GM19193 (cell line): ENCODE measurements at regions not wholly inside any gene's neighbourhood (a gene's known extent, or its start where the extent isn't known, plus 50 kb on each side); places are given as distances from the start of the nearest gene placed in this dataset.

ENCODE experiments used
- POLR2A ChIP-seq: IDR thresholded peaks from 4 replicates; pipeline ENCODE4 v1.6.1; 2011; ENCODE audit not compliant: insufficient read depth, insufficient read length; ENCODE audit errors: extremely low read depth

DNA sequence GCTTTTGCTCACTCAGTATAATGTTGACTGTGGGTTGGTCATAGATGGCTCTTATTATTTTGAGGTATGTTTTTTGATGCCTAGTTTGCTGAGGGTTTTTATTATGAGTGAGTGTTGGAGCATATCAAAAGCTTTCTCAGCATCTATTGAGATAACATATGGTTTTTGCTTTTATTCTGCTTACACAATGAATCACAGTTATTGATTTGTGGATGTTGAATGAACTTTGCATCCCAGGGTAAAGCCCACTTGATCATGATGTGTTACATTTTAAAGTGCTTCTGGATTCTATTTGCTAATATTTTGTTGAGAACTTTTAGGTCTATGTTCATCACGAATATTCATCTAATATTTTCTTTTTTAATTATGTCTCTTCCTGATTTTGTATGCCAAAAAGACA, 1260.3 kb downstream of the TMEM121 start:
- no peak for TF ChIP-seq POLR2A

DNA sequence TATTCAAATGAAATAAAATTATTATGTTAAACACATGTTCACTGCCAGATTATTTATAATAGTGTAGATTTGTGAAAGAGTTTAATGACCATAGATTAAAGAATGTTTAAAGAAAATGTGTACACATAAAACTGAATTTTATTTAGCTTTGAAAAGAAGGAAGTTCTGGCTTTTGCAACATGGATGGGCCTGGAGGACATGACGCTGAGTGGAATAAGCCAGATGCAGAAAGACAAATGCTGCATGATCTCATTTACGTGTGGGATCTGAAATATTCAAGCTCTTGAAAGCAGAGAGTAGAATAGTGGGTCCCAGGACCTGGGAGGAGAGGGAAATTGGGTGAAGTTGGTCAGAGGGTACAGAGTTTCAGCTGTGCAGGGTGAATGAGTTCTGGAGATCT, 1261.2 kb downstream of the TMEM121 start:
- TF ChIP-seq POLR2A = no peak

DNA sequence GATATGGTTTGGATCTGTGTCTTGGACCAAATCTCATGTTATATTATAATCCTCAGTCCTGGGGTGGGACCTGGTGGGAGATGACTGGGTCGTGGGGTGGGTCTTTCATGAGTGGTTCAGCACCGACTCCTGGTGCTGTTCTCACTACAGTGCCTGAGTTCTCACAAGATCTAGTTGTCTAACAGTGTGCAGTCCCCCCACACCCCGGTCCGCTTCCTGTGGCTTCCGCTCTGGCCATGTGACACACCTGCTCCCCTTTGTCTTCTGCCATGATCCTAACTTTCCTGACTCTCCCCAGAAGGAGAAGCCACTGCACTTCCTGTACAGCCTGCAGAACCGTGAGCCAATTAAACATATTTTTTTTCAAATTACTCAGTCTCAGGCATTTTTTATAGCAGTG, 1262.2 kb downstream of the TMEM121 start:
- TF ChIP-seq POLR2A = no peak

DNA sequence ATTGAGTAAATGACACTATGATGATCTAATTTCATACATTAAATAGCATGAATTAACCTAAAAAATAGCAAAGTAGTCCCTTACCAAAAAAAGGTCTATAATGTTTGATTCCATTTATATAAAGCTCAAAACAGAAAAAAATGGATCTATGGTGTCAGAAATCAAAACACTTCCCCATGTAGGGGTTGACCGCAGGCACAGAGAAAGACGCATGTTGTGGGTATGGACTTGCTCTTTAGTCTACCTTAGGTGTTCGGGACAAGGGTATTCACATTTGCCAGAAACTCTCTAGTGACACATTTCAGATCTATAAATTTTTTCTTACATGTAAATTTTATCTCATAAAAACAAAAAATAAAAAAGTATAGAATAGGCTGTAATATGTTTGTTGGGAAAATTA, 1262.9 kb downstream of the TMEM121 start:
- TF ChIP-seq POLR2A = no peak

DNA sequence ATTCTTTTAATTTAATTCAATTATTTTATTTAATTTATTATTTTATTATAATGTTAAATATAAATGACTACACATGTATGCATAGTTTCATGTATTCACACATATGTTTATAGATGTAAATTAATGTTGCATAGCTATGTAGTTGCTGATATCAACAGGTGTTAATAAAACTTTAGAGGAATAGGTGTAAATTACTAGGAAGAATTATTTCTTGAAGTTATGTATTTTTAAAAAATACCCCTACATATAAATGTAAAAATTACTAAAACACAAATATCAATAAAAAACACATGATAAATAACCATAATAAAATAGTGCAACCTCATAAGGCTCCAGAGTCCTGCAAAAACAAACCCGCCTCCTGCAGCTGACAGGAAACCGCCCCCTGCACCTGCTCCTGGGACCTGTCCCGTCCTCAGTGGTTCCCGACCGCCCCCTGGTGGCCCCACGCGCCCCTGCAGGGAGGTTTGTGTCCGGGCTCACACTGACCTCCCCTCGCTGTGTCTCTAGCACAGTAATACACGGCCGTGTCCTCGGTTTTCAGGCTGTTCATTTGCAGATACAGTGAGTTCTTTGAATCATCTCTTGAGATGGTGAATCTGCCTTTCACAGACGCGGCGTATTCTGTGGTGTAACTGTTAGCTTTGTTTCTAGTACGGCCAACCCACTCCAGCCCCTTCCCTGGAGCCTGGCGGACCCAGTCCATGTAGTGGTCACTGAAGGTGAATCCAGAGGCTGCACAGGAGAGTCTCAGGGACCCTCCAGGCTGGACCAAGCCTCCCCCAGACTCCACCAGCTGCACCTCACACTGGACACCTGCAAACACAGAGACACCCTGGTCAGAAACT, 1264.0 kb downstream of the TMEM121 start:
- TF ChIP-seq POLR2A = no peak

DNA sequence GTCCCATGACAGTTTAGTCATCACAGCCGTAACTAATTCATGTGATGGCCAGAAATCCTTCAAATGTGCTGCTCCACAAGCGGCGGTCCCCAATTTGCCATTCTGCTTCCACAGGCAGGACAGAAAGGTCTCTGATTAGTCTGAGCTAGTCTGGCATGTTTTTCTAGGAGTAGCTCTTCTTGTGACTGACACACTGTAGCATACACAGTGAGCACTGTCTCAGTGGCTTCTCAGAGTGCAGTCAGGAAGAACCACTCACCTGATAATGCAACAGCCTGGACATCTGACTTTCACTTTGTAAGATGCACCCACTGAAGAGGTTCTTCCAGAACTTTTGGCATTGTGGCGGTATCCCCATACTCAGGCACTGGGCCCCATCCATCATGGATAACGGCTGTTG, 1266.2 kb downstream of the TMEM121 start:
- no peak for TF ChIP-seq POLR2A

DNA sequence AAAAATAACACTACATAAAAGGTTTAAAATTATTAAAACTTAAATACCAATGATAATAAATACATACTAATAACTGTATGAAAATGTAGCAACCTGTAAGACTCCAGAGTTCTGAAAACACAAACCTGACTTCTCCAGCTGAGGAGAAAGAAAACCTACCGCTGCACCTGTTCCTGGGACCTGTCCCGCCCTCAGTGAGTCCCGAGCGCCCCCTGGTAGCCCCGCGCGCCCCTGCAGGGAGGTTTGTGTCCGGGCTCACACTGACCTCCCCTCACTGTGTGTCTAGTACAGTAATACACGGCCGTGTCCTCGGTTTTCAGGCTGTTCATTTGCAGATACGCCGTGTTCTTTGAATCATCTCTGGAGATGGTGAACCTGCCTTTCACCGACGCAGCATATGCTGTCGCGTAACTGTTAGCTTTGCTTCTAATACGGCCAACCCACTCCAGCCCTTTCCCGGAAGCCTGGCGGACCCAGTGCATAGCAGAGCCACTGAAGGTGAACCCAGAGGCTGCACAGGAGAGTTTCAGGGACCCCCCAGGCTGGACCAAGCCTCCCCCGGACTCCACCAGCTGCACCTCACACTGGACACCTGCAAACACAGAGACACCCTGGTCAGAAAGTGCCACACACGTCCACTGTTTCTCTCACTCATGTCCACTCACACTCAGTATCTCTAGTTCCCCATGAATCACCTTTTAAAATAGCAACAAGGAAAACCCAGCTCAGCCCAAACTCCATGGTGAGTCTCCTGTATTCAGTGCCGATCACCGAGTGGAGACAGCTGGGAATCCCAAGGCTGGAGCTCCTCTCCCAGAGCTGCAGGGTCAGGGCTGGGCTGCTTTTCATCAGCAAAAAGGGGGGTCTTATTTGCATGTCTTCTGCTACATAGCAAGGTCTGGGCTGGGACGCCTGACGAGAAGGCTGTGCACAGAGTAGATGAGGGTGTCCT, 1276.3 kb downstream of the TMEM121 start:
- no peak for TF ChIP-seq POLR2A

DNA sequence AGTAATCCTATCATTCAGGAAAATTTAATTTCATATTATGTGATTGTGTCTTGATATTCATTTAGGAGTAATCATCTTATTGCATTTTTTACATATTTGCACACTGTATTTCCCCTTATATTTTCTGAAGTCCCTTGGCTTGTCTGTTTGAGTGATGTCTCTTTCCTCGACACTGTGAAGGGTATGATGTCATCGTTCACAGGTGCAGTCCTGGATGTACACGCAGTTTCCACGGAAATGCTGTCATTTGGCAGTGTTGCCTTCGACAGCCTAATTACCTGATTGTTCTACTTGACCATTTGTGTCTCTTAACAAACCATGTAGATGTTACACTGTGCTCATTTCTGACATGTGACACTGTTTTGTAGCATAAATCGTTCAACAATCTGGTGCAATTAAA, 1277.0 kb downstream of the TMEM121 start:
- TF ChIP-seq POLR2A = no peak

DNA sequence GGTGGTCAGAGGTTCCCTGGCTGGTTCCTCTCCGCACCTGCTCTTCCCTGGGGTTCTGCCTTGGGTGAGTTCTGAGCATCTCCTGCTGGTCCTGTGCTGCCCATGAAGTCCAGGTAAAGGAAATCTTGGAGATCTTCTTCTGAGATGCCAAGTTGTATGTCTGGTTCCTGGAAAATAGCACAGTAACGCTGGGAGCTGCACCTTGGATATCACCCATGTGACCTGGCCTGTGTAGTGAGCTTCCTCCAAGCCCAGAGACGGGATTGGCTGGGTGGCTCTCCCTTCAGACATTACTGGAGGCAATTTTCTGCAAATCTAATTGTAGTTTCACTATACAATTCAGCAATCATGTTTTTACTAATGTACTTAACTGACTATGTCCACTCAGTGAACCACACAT, 1281.1 kb downstream of the TMEM121 start:
- TF ChIP-seq POLR2A = no peak

DNA sequence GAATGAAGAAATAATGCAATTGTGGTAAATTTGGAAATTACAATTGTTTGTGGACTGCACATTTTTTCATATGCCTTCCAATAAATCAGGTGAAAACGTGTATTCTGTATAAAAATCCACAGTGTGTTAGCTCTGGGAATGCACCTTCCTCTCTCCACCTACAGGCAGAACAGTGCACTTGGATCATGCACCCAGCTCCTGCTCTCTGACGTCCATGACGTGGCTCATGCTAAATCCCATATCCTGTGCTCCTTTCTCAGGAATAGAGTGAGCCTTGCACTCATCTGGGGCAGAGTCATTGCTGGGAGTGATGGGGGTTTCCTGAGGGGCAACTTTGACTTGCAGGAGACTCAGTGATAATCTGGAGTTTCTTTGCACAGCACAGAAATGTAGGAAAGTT, 1282.1 kb downstream of the TMEM121 start:
- TF ChIP-seq POLR2A = no peak

DNA sequence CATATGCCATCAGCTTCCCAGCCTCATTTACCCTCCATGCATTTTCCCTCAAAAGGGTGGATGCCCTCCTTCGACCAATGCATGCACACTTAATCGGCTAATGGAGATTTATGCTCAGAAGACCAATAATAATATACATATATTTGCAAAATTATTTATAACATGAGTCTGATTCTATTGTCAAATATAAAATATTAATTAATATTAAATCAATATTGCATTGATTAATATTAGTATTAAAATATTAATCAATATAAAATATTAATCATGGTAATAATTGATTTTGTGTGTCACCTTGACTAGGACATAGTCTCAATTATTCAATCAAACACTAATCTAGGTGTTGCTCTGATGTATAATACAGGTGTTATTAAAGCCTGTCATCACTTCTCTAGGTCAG, 1282.5 kb downstream of the TMEM121 start:
- TF ChIP-seq POLR2A = no peak

DNA sequence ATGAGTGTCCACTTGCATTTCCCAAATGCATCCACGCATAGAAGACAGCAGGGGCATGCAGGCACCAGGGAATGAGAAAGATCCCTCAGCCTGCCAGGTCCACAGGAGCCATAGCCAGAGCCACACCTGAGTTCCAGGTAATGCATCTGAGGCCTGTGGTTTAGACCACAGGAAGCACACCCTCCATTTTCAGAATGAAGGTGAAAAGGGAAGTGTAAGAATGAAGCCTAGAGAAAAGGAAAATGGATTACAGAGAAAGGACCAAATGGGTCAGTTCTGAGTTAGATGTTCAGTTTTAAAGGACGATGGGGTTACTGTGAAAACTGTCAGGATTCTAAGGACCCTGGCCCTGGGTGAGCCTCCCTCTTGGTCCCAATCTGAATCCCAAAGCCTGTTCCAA, 1283.2 kb downstream of the TMEM121 start:
- TF ChIP-seq POLR2A = no peak

DNA sequence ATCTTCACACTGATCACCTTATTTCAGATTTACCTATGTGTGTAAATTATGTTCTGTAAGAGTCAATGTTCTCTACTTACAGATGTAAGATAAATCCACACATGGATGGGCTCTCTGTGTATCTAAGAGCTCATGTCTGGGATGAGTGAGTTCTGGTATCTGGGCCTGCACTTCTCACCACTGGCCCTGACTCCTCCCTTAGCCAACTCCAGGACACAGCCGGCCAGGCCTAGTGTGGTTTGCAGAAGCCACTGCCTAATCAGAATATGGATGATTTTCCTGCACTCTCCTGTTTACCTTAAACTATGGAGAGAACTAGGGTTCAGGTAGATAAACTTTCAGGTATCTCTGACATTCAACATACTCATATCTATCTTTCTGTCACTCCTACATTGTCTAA, 1284.8 kb downstream of the TMEM121 start:
- no peak for TF ChIP-seq POLR2A

DNA sequence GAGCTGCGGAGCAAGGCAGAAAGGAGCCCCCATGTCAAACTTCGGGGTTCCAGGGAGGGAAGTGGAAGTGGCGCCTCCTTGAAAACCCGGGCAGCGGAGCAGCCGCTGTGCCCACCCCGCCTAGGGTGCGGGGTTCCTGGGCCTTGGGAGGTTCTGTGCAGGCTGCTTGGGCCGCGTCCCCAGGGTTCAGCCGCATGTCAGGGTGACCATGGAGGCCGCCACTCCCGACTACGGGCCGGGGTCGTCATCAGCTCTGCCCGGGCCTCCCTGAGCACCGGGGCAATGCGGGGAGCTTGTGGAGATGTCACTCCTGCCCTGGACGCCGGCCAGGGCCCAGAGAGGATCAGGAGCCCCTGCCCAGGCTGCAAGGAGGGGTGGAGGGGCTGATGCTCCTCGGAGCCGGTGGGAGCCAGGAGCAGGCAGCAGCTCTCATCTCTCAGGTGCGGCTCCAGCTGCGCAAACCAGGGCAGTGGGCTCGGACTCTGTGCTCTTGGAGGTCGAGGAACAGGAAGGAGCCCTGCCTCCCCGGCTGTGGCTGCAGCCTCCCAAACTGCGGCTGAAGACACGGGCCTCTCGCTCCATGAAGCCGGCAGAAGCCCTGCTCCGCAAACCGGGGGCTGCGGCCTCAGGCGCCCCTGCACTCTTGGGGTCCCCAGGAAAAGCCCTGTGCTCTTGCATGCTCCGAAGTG, 1286.5 kb downstream of the TMEM121 start:
- TF ChIP-seq POLR2A = no peak

DNA sequence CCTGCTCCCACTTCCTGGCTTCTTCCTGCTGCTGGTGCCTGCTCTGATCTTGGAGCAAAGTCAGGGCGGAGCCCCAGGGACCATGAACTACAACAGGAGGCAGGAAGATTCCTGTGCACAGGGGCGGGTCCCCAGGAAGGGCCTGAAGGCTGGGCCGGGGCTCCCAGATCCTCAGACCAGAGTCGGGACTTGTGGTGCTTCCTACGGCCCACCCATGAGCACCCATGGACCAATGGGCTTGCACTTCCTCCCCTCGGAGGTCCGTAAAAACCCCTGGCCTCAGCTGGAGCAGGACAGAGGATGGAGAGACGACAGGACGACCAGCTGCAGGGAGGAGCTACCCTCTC, 1287.1 kb downstream of the TMEM121 start:
- TF ChIP-seq POLR2A = no peak
